Endothelial cell (in vitro differentiated cells): ENCODE measurements at regions not wholly inside any gene's neighbourhood (a gene's known extent, or its start where the extent isn't known, plus 50 kb on each side); places are given as distances from the start of the nearest gene placed in this dataset.

Source experiments
- DNase-seq: peaks from one replicate; pipeline ENCODE4 v3.0.0; 2021; ENCODE audit warnings: low spot score
- H3K27ac Mint-ChIP-seq: one replicate; pipeline ENCODE4 v1.8.0; 2021; ENCODE audit warnings: mixed read lengths, inconsistent platforms; ENCODE audit not compliant: unreplicated experiment
- H3K27me3 Mint-ChIP-seq: one replicate; pipeline ENCODE4 v1.8.0; 2021; ENCODE audit warnings: mild to moderate bottlenecking, moderate library complexity, mixed read lengths, inconsistent platforms; ENCODE audit not compliant: unreplicated experiment
- H3K36me3 Mint-ChIP-seq: one replicate; pipeline ENCODE4 v1.8.0; 2021; ENCODE audit warnings: mild to moderate bottlenecking, low read depth, mixed read lengths, inconsistent platforms; ENCODE audit not compliant: unreplicated experiment
- H3K4me1 Mint-ChIP-seq: one replicate; pipeline ENCODE4 v1.8.0; 2021; ENCODE audit warnings: mild to moderate bottlenecking, mixed read lengths, inconsistent platforms; ENCODE audit not compliant: unreplicated experiment
- H3K4me3 Mint-ChIP-seq: one replicate; pipeline ENCODE4 v1.8.0; 2021; ENCODE audit warnings: mild to moderate bottlenecking, mixed read lengths, inconsistent platforms; ENCODE audit not compliant: unreplicated experiment
- H3K9me3 Mint-ChIP-seq: one replicate; pipeline ENCODE4 v1.8.0; 2021; ENCODE audit warnings: mixed read lengths, inconsistent platforms; ENCODE audit not compliant: unreplicated experiment
- TF ChIP-seq, protein P1 (sequence below): fragments of 200-600 bp; sonication (generic); IDR thresholded peaks from one replicate; pipeline ENCODE4 v1.5.0; 2021; ENCODE audit warnings: antibody characterized with exemption; ENCODE audit not compliant: unreplicated experiment

DNA sequence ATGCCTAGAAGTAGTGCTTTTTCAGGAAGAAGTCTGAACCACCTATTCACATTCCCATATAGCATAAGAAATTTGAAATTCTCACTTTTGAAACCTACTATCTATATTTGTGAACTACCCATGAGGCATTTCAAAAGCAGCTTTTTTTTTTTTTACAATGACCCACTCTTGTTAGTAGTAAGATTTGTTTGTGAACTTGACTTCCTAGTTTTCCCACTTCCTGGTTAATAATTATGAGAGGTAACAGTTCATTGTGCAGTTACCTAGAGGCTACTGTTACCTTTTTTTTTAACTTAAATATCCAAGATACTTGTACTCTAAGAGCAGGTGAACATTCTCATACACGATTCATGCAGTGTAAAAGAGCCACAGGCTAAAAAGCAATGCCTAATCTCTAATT is 371.7 kb upstream of the ADGRL2 start:
- Mint-ChIP-seq H3K27me3 (peaks cover 1% of the 10 kb centered on the region), H3K36me3 (no peaks in the 10 kb centered on the region), H3K4me1 (peaks cover 32% of the 10 kb centered on the region), H3K27ac (no peak overlapping the region), H3K4me3 (no peak overlapping the region), H3K9me3 (no peaks in the 10 kb centered on the region)
- DNase-seq = no peak
- TF ChIP-seq, protein P1, sequence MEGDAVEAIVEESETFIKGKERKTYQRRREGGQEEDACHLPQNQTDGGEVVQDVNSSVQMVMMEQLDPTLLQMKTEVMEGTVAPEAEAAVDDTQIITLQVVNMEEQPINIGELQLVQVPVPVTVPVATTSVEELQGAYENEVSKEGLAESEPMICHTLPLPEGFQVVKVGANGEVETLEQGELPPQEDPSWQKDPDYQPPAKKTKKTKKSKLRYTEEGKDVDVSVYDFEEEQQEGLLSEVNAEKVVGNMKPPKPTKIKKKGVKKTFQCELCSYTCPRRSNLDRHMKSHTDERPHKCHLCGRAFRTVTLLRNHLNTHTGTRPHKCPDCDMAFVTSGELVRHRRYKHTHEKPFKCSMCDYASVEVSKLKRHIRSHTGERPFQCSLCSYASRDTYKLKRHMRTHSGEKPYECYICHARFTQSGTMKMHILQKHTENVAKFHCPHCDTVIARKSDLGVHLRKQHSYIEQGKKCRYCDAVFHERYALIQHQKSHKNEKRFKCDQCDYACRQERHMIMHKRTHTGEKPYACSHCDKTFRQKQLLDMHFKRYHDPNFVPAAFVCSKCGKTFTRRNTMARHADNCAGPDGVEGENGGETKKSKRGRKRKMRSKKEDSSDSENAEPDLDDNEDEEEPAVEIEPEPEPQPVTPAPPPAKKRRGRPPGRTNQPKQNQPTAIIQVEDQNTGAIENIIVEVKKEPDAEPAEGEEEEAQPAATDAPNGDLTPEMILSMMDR = no peak

DNA sequence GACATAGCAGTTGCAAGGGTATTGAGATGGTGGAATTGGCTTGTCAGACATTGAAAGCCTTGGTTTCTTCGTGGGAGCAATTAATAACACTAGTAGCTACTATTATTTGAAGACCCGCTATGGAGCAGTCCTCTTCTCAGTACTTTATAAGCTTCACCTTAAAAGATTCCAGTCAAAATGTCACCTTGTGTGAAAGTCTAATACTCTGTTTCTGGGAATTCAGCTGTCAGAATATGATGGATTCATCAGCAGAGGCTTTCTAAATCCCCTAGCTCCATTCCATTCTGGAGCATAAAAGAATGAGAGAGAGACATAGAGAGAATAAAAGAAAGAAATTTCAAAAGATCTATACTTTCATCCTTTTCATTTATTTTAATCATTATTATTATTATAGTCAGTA is 375.9 kb upstream of the ADGRL2 start:
- Mint-ChIP-seq H3K36me3 (no peaks in the 10 kb centered on the region), H3K27ac (no peak overlapping the region), H3K4me3 (no peak overlapping the region), H3K4me1 (peaks cover 2% of the 10 kb centered on the region), H3K27me3 (peaks cover 1% of the 10 kb centered on the region), H3K9me3 (no peaks in the 10 kb centered on the region)
- TF ChIP-seq, protein P1 = no peak
- no peak for DNase-seq

GRCh38 chr1:81424061-81424460 is 376.7 kb upstream of the ADGRL2 start:
- Mint-ChIP-seq H3K4me3 (no peak overlapping the region), H3K27me3 (peaks cover 1% of the 10 kb centered on the region), H3K36me3 (no peaks in the 10 kb centered on the region), H3K9me3 (no peaks in the 10 kb centered on the region), H3K27ac (no peak overlapping the region), H3K4me1 (no peaks in the 10 kb centered on the region)
- TF ChIP-seq, protein P1 = no peak
- no peak for DNase-seq

GRCh38 chr1:81420760-81421159 is 380.0 kb upstream of the ADGRL2 start:
- no peaks in the 10 kb centered on the region for H3K9me3 Mint-ChIP-seq
- no peaks in the 10 kb centered on the region for H3K27me3 Mint-ChIP-seq
- no peak overlapping the region for H3K4me3 Mint-ChIP-seq
- no peaks in the 10 kb centered on the region for H3K4me1 Mint-ChIP-seq
- TF ChIP-seq, protein P1 = no peak
- DNase-seq = no peak
- H3K27ac Mint-ChIP-seq = no peak overlapping the region
- no peaks in the 10 kb centered on the region for H3K36me3 Mint-ChIP-seq

DNA sequence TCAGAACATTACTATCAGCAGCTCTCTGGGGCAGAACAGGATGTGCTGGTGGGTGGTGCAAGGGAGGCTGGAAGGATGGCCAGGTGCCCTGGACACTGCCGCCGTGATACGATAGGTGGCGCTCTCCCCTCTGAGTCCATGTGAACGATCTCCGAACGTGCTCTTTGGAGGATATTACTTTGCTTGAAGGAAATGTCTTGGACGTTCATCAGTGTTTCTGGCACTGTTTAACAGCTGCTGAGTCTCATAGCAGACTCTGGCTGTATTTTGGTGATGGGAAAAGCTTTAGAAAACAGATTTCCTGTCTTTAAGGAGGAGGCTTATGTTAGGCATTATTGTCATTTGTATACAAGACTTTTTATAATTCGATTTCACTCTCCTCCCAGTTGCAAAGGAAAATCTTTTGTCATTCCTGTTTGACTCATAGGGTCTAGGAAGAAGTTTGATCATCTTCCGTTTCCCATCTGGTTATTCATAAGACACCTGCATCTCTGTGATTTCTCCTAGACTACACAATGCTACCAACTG is 386.2 kb upstream of the ADGRL2 start:
- Mint-ChIP-seq H3K4me3 (no peak overlapping the region), H3K27me3 (peaks cover 2% of the 10 kb centered on the region), H3K4me1 (peaks cover 11% of the 10 kb centered on the region), H3K27ac (peak overlapping the region; percentile 26), H3K36me3 (no peaks in the 10 kb centered on the region), H3K9me3 (no peaks in the 10 kb centered on the region)
- DNase-seq = peak; percentile 85
- TF ChIP-seq, protein P1 = peak; percentile 93
